GM19328 (cell line): ENCODE measurements at regions not wholly inside any gene's neighbourhood (a gene's known extent, or its start where the extent isn't known, plus 50 kb on each side); places are given as distances from the start of the nearest gene placed in this dataset.
A peak's percentile ranks its signal among the peaks of the same experiment; 100 is the strongest.

Source experiments
- ATAC-seq: cut with Tn5 transposase; IDR thresholded peaks from one replicate; pipeline ENCODE4 v1.9.1; 2021; ENCODE audit warnings: mild to moderate bottlenecking, moderate library complexity; ENCODE audit not compliant: unreplicated experiment

DNA sequence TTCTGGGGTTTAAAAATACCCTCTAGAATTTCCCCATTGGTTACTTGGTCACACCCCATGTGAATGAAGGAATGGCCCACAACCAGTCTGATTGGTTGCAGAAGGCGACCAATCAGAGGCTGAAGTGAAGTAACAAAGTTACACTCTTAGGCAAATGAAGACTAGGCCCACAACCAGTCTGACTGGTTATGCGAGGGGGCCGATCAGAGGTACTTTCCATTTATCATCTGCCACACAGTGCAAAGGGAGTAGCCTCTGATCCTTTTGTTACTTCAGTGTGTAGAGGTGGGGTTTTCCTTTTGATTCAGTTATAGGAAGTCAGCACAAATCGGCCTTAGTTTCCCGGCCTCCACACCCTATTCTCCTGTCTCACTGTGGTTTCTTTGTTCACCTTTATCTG lies 61.2 kb upstream of the SGK1 start:
- peak; percentile 88 for ATAC-seq

DNA sequence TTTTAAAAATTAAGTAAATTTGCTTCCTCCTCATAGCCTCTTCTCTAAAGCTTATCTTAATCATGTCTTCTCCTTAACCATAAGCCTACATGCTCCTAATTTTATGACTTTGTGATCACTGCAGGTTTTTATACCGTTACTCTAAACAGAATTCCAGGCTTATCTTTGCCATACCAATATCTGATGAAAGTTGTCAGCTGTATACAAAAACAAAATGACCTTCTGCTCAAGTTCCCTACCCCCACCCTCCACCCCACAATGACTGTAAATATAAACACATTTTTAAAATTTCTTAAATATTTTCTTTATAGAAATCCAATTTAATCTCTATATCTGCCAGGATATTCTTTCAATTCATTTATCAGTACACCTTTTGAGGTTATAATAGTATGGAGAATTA lies 60.5 kb upstream of the SGK1 start:
- ATAC-seq, result no peak

DNA sequence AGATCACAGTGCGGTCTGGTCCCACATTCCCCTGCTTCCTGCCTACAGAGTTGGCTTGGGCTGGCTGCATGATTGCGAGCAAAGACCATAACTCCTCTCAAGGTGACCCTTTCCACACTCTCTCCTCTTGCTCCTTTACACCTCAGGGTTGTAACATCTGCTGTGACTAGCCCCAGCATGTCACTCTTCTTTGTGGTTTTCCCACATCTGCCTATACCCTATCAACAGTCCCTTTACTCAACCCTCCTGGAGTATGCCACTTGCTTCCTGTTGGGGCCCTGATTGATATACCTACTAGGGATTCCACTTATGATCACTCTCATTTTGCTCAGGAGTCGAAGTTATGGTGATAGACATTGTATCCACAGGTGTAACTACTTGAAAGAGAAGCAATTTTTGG lies 58.9 kb upstream of the SGK1 start:
- no peak for ATAC-seq

DNA sequence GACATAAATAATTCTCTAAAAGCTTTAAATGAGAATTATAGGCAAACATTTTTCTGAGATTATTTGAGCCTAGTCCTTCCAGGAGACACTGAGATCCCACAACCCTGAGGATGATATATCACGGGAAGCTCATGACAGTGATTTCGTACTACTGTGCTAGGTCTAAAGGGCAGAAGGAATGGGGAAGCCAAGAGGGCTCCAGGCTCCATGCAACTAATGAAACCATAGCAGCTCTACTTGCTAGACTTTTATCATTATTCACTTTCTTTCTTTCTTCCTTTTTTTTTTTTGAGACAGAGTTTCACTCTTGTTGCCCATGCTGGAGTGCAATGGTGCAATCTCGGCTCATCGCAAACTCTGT lies 57.3 kb upstream of the SGK1 start:
- no peak for ATAC-seq

DNA sequence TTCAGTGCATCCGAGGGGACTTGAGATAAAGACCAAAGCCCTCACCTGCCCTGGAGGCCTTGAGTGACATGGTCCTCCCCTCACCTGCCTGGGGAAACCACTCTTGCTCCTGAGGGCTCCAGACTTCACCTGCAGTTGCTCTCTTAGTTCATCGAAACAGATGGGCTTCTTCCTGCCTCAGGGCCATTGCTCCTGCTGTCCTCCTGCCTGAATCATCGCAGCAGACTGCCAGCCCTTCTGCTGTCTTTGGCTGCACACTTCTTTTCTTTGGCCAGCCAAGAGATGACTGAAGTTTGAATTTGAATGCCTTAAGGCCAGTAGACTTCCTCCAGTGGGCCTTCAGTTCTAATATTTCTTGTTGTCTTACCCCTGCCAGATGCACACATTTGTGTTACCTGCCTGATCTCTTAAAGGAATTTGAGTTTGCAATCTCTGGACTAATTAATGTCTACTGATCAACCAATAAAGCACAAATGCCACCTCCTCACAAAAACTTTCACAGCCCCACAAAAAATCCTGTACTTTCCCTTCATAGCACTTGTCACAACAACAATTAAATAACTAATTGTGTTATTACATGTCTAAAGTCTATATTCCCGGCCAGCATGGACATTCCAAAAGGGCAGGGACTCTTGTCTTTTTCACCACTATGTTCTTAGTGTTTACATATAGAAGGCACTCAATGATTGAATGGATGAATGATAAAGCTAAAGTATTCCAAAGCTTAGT lies 56.7 kb upstream of the SGK1 start:
- no peak for ATAC-seq

DNA sequence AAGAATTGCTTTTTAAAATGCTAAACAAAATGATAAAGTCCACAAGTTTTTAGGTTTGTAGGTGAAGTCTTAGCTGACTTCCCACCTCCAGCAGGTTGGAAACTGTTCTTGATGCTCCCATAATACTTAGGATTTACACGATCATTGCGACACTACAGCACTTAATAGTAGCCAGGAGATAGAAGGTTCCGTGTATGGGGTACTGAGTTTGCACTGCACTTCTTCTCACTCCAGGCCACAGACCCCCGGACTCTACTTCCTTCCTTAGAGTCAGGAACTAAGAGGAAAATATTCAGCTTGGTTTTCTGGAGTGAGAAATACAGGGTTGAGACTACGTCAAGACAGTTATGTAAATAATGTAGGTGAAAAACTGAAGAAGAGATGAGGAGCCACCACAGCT lies 56.1 kb upstream of the SGK1 start:
- ATAC-seq, result no peak

DNA sequence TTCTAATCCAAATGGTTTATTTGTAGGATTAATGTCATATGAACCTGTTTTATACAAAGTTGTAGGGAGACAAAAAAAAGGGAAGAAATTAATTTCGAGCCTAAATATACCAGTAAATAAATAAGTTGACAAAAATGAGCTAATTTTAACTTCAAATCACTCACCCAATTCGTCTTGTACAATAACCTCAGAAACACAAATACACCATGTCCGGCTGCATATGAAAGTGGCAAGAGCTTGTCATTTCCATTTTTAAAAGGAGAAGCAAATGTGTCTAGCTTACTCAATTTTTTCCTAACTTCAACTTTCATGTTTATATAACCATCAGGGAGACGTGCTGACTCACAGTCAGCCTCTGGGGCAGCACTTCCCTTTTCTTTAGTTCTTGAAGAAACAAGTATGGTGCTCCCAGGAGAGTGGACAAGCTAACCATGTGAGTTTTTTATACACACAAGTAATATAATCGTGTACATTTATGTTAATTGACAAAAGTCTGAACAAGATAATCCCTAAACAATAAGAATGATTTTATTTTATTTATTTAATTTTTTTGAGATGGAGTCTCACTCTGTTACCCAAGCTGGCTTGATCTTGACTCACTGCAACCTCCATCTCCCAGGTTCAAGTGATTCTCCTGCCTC lies 55.5 kb upstream of the SGK1 start:
- peak; percentile 84 for ATAC-seq

DNA sequence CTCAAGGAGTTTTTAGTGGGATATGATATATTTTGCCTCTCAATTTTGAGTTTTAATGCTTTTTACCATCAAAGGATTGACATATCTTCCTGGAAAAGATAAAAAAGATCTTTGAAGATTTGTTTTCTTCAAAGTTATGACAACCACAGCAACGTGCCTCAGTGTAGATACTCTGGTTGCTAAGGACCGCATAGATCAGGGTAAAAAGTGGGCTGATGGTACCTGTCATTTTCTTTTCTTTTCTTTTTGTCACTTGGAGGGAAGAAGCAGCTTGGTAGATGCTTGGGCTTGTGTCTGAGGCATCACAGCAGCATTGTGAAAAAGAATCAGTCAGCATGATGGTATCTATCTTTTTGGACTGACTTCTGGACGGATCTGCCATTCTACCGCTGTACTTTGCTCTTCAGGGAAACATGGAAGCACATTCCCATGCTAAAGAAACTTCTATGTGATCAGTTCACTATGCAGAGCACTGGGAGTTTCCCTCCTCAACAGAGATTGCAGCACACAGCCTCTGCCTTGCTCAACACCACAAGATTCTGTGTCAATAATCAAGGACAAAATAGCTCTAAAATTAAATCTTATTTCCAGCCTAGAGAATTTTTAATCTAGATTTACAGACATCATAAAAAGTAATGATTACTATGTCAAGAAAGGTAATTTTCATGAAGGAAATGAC lies 54.8 kb upstream of the SGK1 start:
- ATAC-seq, result no peak

DNA sequence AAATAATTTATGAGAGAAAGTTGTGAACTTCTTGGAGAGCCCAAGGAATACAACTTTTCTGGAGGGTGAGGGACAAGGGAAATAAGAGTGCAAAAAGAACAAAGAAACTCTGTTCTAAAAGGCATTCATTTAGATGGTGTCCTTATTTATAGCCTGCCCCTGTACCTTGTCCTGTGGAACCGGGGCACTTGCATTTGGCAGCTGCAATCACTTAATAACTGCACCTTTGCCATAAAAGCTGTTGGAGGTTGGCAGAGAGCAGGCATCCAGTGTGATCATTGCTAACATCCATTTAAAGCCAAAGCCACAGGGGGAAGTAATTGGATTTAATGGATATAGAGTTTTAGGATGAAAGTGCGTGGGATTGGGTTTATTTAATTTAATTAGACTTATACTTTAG lies 50.8 kb upstream of the SGK1 start:
- ATAC-seq, result no peak
